H9 (cell line): ENCODE measurements at regions not wholly inside any gene's neighbourhood (a gene's known extent, or its start where the extent isn't known, plus 50 kb on each side); places are given as distances from the start of the nearest gene placed in this dataset.

ENCODE experiments used
- DNase-seq: peaks from one replicate; pipeline ENCODE4 v3.0.0-alpha.2; 2017
- H2AFZ ChIP-seq: one replicate; pipeline ENCODE4 v1.6.1; 2013; ENCODE audit warnings: mild to moderate bottlenecking, low read length, control low read depth, moderate library complexity
- H2AK5ac ChIP-seq: 2 replicates; pipeline ENCODE4 v1.6.1; 2013; ENCODE audit warnings: low read length, control low read depth, mixed read lengths; ENCODE audit not compliant: insufficient read length
- H2BK120ac ChIP-seq: one replicate; pipeline ENCODE4 v1.6.1; 2013; ENCODE audit warnings: low read depth, mild to moderate bottlenecking, low read length, control low read depth, inconsistent platforms; ENCODE audit not compliant: poor library complexity, severe bottlenecking
- H2BK12ac ChIP-seq: 2 replicates; pipeline ENCODE4 v1.6.1; 2013; ENCODE audit warnings: low read length, control low read depth, mixed read lengths, low read depth; ENCODE audit not compliant: insufficient read length
- H2BK15ac ChIP-seq: 2 replicates; pipeline ENCODE4 v1.6.1; 2013; ENCODE audit warnings: low read depth, low read length, control low read depth
- H2BK20ac ChIP-seq: one replicate; pipeline ENCODE4 v1.6.1; 2013; ENCODE audit warnings: low read depth, mild to moderate bottlenecking, low read length, control low read depth, inconsistent platforms; ENCODE audit not compliant: poor library complexity, severe bottlenecking
- H2BK5ac ChIP-seq: 2 replicates; pipeline ENCODE4 v1.6.1; 2013; ENCODE audit warnings: low read length, control low read depth, mixed read lengths; ENCODE audit not compliant: insufficient read length
- H3K14ac ChIP-seq: 2 replicates; pipeline ENCODE4 v1.6.1; 2013; ENCODE audit warnings: low read length, control low read depth; ENCODE audit not compliant: insufficient read depth
- H3K18ac ChIP-seq: 2 replicates; pipeline ENCODE4 v1.6.1; 2013; ENCODE audit warnings: low read depth, mild to moderate bottlenecking, mixed read lengths, low read length, control low read depth; ENCODE audit not compliant: insufficient read length
- H3K23ac ChIP-seq: 2 replicates; pipeline ENCODE4 v1.6.1; 2013; ENCODE audit warnings: low read length, control low read depth, mixed read lengths, low read depth; ENCODE audit not compliant: insufficient read length
- H3K23me2 ChIP-seq: 2 replicates; pipeline ENCODE4 v1.6.1; 2013; ENCODE audit warnings: low read depth, mild to moderate bottlenecking, mixed read lengths, low read length, control low read depth; ENCODE audit not compliant: insufficient read length, poor library complexity, severe bottlenecking
- H3K27ac ChIP-seq: 2 replicates; pipeline ENCODE4 v1.5.1; 2013; ENCODE audit warnings: low read length, control low read depth, mixed read lengths, low read depth; ENCODE audit not compliant: insufficient read length
- H3K27me3 ChIP-seq: 2 replicates; pipeline ENCODE4 v1.6.1; 2013; ENCODE audit warnings: low read length, control low read depth, inconsistent platforms; ENCODE audit not compliant: insufficient read depth
- H3K4ac ChIP-seq: 2 replicates; pipeline ENCODE4 v1.6.1; 2013; ENCODE audit warnings: low read depth, mild to moderate bottlenecking, control low read depth, inconsistent platforms, low read length, moderate library complexity
- H3K4me1 ChIP-seq: 2 replicates; pipeline ENCODE4 v1.6.1; 2013; ENCODE audit warnings: low read length, control low read depth, inconsistent platforms; ENCODE audit not compliant: insufficient read depth
- H3K4me2 ChIP-seq: 2 replicates; pipeline ENCODE4 v1.6.1; 2013; ENCODE audit warnings: low read length, control low read depth, mixed read lengths; ENCODE audit not compliant: insufficient read length, insufficient read depth
- H3K56ac ChIP-seq: 2 replicates; pipeline ENCODE4 v1.6.1; 2013; ENCODE audit warnings: low read depth, mild to moderate bottlenecking, mixed read lengths, low read length, control low read depth; ENCODE audit not compliant: insufficient read length
- H3K79me1 ChIP-seq: 2 replicates; pipeline ENCODE4 v1.6.1; 2013; ENCODE audit warnings: low read depth, mild to moderate bottlenecking, moderate library complexity, low read length, control low read depth, inconsistent platforms; ENCODE audit not compliant: insufficient read depth, poor library complexity, severe bottlenecking
- H3K79me2 ChIP-seq: 2 replicates; pipeline ENCODE4 v1.6.1; 2013; ENCODE audit warnings: low read length, control low read depth, inconsistent platforms; ENCODE audit not compliant: insufficient read depth
- H3K9ac ChIP-seq: 2 replicates; pipeline ENCODE4 v1.6.1; 2013; ENCODE audit warnings: low read length, control low read depth, mixed read lengths; ENCODE audit not compliant: insufficient read length; ENCODE audit errors: extremely low read depth
- H3K9me3 ChIP-seq: one replicate; pipeline ENCODE4 v1.6.1; 2013; ENCODE audit warnings: low read depth, low read length, inconsistent platforms; ENCODE audit not compliant: control insufficient read depth
- H3T11ph ChIP-seq: one replicate; pipeline ENCODE4 v1.6.1; 2013; ENCODE audit warnings: mild to moderate bottlenecking, low read length, control low read depth, inconsistent platforms
- H4K20me1 ChIP-seq: one replicate; pipeline ENCODE4 v1.6.1; 2013; ENCODE audit not compliant: control insufficient read depth, insufficient read length, insufficient read depth
- H4K5ac ChIP-seq: 2 replicates; pipeline ENCODE4 v1.6.1; 2013; ENCODE audit warnings: low read depth, mild to moderate bottlenecking, mixed read lengths, low read length, control low read depth; ENCODE audit not compliant: insufficient read length
- H4K8ac ChIP-seq: replicated peaks from 2 replicates; pipeline ENCODE4 v1.6.1; 2013; ENCODE audit warnings: low read length, control low read depth, mixed read lengths, low read depth; ENCODE audit not compliant: insufficient read length
- H4K91ac ChIP-seq: 2 replicates; pipeline ENCODE4 v1.6.1; 2013; ENCODE audit warnings: low read depth, mild to moderate bottlenecking, moderate library complexity, mixed read lengths, low read length, control low read depth; ENCODE audit not compliant: insufficient read length
- H3K27ac Mint-ChIP-seq, 3 experiments: 2 replicates in 2 of 3; 3 replicates in 1 of 3; pipeline ENCODE4 v1.8.0; 2020 to 2021; ENCODE audit warnings: mixed read lengths in 3 of 3, mild to moderate bottlenecking in 1 of 3, moderate library complexity in 1 of 3
- H3K27me3 Mint-ChIP-seq: 2 replicates; pipeline ENCODE4 v1.8.0; 2021; ENCODE audit warnings: low read depth, mild to moderate bottlenecking, moderate library complexity, mixed read lengths
- H3K36me3 Mint-ChIP-seq, 3 experiments: 2 replicates in 2 of 3; 3 replicates in 1 of 3; pipeline ENCODE4 v1.8.0; 2020 to 2021; ENCODE audit warnings: low read depth in 3 of 3, mixed read lengths in 3 of 3; ENCODE audit not compliant: insufficient read depth in 1 of 3
- H3K4me1 Mint-ChIP-seq, 2 experiments: 2 replicates each; pipeline ENCODE4 v1.8.0; 2020; ENCODE audit warnings: mixed read lengths in 2 of 2
- H3K4me3 Mint-ChIP-seq, 2 experiments: 2 replicates in 1 of 2; 3 replicates in 1 of 2; pipeline ENCODE4 v1.8.0; 2020 to 2021; ENCODE audit warnings: mild to moderate bottlenecking in 2 of 2, mixed read lengths in 2 of 2, moderate library complexity in 1 of 2
- H3K9me3 Mint-ChIP-seq, 2 experiments: 2 replicates in 1 of 2; 3 replicates in 1 of 2; pipeline ENCODE4 v1.8.0; 2020; ENCODE audit warnings: mild to moderate bottlenecking in 2 of 2, mixed read lengths in 2 of 2, moderate library complexity in 1 of 2
- WGBS: extraction: QIAGEN DNeasy Blood & Tissue Kit; methylation state at CpG from one replicate; pipeline ENCODE4 v1.1.7; 2013; ENCODE audit warnings: missing lambda C conversion rate, low lambda C conversion rate, mixed read lengths; ENCODE audit not compliant: insufficient read length; ENCODE audit errors: extremely low coverage; 5-methylcytosine and 5-hydroxymethylcytosine counted together
- TF ChIP-seq, protein P1 (sequence below): fragments of 200-600 bp; sonication (generic); conservative IDR thresholded peaks from 3 replicates; pipeline ENCODE4 v1.8.0; 2021; ENCODE audit warnings: antibody characterized with exemption, mild to moderate bottlenecking

DNA sequence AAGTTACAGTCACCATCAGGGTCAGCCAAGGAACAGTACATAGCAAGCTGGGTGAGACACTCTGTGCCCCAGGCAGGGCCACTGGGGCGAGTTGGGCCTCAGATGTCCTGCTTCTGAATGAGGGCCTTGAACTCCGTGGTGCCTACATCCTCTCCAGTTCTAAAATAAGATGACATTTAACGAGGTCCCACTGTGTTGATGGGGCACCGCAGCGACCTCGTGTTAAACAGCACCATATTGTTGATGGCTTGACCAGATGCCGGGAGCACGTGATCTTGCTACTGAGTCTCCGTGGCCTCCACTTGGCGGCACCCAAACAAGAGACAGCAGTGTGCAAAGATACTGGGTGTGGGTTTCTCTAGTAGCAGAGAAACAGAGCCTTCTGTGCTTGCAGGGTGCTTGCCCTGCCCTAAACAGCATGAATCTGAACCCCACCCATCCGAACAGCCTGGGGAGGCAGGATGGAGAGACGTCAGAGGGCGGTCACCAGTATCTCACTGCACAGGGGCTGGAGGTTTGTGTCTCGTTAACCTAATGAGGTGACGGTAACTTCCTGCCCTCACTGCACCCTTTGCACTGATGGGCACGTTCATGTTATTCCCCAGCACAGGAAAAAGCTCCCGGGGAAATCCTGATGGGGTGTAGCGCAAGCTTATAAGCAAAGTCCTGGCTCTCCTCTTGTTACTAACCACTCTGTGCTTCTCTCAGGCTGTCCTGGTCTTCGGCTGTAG, 324.4 kb downstream of the AJAP1 start:
- no peak overlapping the region for H2BK15ac ChIP-seq
- no peak overlapping the region for H3K4ac ChIP-seq
- TF ChIP-seq, protein P1, sequence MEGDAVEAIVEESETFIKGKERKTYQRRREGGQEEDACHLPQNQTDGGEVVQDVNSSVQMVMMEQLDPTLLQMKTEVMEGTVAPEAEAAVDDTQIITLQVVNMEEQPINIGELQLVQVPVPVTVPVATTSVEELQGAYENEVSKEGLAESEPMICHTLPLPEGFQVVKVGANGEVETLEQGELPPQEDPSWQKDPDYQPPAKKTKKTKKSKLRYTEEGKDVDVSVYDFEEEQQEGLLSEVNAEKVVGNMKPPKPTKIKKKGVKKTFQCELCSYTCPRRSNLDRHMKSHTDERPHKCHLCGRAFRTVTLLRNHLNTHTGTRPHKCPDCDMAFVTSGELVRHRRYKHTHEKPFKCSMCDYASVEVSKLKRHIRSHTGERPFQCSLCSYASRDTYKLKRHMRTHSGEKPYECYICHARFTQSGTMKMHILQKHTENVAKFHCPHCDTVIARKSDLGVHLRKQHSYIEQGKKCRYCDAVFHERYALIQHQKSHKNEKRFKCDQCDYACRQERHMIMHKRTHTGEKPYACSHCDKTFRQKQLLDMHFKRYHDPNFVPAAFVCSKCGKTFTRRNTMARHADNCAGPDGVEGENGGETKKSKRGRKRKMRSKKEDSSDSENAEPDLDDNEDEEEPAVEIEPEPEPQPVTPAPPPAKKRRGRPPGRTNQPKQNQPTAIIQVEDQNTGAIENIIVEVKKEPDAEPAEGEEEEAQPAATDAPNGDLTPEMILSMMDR = no peak
- no peak overlapping the region for H4K91ac ChIP-seq
- no peaks in the 10 kb centered on the region for H3K27me3 ChIP-seq
- no peak overlapping the region for H2BK12ac ChIP-seq
- no CpG with 5 or more reads among the region's 19 CpGs for WGBS
- no peak for DNase-seq
- peaks cover 13% of the 10 kb centered on the region for H3K27me3 Mint-ChIP-seq
- no peaks in the 10 kb centered on the region for H3K23me2 ChIP-seq
- H2BK20ac ChIP-seq = no peak overlapping the region
- H4K20me1 ChIP-seq = no peaks in the 10 kb centered on the region
- no peak overlapping the region for H3K14ac ChIP-seq
- no peak overlapping the region for H3K18ac ChIP-seq
- no peak overlapping the region for H4K5ac ChIP-seq
- H4K8ac ChIP-seq = no peak overlapping the region
- no peak overlapping the region for H3K4me2 ChIP-seq
- H3K79me2 ChIP-seq = no peaks in the 10 kb centered on the region
- no peak overlapping the region for H3K27ac ChIP-seq
- no peak overlapping the region for H3K56ac ChIP-seq
- no peak overlapping the region for H2AFZ ChIP-seq
- H2BK120ac ChIP-seq = no peak overlapping the region
- peaks cover 2 to 6% of the 10 kb centered on the region in 2 experiments; a peak in 3 of 5 replicates for H3K9me3 Mint-ChIP-seq
- no peaks in the 10 kb centered on the region for H3K4me1 ChIP-seq
- H3K27ac Mint-ChIP-seq = no peak overlapping the region; a peak in 1 of 7 replicates
- no peak overlapping the region for H3K9ac ChIP-seq
- H3K23ac ChIP-seq = no peak overlapping the region
- no peak overlapping the region for H2AK5ac ChIP-seq
- peaks cover 0 to 4% (median 0%) of the 10 kb centered on the region in 3 experiments; a peak in 1 of 7 replicates for H3K36me3 Mint-ChIP-seq
- H3K4me3 Mint-ChIP-seq = no peak overlapping the region
- H3T11ph ChIP-seq = no peak overlapping the region
- peaks cover 9 to 13% of the 10 kb centered on the region in 2 experiments; a peak in 3 of 4 replicates for H3K4me1 Mint-ChIP-seq
- H2BK5ac ChIP-seq = no peak overlapping the region
- no peaks in the 10 kb centered on the region for H3K9me3 ChIP-seq
- H3K79me1 ChIP-seq = no peaks in the 10 kb centered on the region
